ENCODE measurements at regions not wholly inside any gene's neighbourhood (a gene's known extent, or its start where the extent isn't known, plus 50 kb on each side); places are given as distances from the start of the nearest gene placed in this dataset.

DNA sequence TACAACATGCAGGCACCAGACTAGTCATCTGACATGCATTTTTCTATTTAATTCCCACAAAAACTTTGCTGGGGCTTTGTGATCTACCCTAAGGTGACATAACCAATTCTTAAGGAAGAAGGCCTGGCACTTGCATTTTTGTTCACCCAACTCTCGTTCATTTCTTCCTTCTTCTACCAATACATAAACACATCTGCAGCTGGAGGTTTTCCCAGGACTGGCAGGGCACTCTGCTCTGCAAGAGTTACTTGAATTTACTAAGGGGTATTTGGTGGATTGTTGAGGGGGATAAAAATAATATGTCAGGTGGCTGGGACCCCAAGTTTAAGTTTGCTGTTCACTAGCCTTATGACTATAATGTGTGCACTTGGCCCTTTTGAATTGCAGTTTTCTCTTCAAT is 111.4 kb upstream of the TRIB2 start:
- TF ChIP-seq, protein P1, sequence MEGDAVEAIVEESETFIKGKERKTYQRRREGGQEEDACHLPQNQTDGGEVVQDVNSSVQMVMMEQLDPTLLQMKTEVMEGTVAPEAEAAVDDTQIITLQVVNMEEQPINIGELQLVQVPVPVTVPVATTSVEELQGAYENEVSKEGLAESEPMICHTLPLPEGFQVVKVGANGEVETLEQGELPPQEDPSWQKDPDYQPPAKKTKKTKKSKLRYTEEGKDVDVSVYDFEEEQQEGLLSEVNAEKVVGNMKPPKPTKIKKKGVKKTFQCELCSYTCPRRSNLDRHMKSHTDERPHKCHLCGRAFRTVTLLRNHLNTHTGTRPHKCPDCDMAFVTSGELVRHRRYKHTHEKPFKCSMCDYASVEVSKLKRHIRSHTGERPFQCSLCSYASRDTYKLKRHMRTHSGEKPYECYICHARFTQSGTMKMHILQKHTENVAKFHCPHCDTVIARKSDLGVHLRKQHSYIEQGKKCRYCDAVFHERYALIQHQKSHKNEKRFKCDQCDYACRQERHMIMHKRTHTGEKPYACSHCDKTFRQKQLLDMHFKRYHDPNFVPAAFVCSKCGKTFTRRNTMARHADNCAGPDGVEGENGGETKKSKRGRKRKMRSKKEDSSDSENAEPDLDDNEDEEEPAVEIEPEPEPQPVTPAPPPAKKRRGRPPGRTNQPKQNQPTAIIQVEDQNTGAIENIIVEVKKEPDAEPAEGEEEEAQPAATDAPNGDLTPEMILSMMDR (IDR thresholded peaks at IDR 0.05; ENCODE audit: low read depth, low read length, poor library complexity, severe bottlenecking): no peak
- no peaks in the 10 kb centered on the region for H4K20me1 ChIP-seq (ENCODE audit: control insufficient read depth, insufficient read depth, low read depth, low read length)
- H3K27ac ChIP-seq (ENCODE audit: low read depth, low read length): no peak overlapping the region
- H3F3A ChIP-seq (ENCODE audit: control insufficient read depth, insufficient read depth): peaks cover 3% of the 10 kb centered on the region; the same call in 1 of the 2 replicates
- no peaks in the 10 kb centered on the region for H3K36me3 ChIP-seq (ENCODE audit: control insufficient read depth, low read length)
- H3K27me3 ChIP-seq (ENCODE audit: control insufficient read depth, low read length): no peaks in the 10 kb centered on the region
- no peaks in the 10 kb centered on the region for H3K9me2 ChIP-seq (replicated peaks; ENCODE audit: control insufficient read depth, low read length)
- no peaks in the 10 kb centered on the region for H3K9me3 ChIP-seq (ENCODE audit: control insufficient read depth, insufficient read depth, low read length)
- H3K4me1 ChIP-seq (ENCODE audit: control insufficient read depth, low read length): peaks cover 10% of the 10 kb centered on the region
- H3K4me3 ChIP-seq (ENCODE audit: low read length): no peak overlapping the region
- H3K4me2 ChIP-seq (ENCODE audit: low read length): no peak overlapping the region
- no peaks in the 10 kb centered on the region for H3K79me2 ChIP-seq (ENCODE audit: control insufficient read depth, low read length)

DNA sequence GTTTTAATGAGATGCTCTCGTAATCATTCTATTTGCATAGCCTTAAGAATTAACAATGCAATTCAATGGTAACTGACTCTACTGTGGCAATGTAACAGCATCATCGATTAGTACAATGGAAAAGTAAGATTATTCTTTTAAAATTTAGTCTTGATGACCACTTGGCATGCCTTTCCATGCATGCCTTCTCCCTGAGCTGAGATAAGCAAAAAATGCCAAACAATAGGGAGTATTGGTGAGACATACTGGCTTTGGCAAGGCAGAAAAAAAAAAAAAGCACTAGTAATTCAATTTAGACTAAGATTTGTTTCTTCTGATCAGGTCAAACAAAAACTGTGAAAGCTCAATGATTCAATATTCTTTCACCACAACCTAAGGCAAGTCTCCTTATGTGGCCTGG is 110.8 kb upstream of the TRIB2 start:
- Histone ChIP-seq H3K4me3 (ENCODE audit: low read length) (no peak overlapping the region), H3K4me2 (ENCODE audit: low read length) (no peak overlapping the region), H3K36me3 (ENCODE audit: control insufficient read depth, low read length) (no peaks in the 10 kb centered on the region), H3K27ac (ENCODE audit: low read depth, low read length) (no peak overlapping the region), H3K4me1 (ENCODE audit: control insufficient read depth, low read length) (peaks cover 16% of the 10 kb centered on the region), H3F3A (ENCODE audit: control insufficient read depth, insufficient read depth) (peaks cover 3% of the 10 kb centered on the region; the same call in 1 of the 2 replicates), H3K9me3 (ENCODE audit: control insufficient read depth, insufficient read depth, low read length) (no peaks in the 10 kb centered on the region), H3K27me3 (ENCODE audit: control insufficient read depth, low read length) (no peaks in the 10 kb centered on the region), H4K20me1 (ENCODE audit: control insufficient read depth, insufficient read depth, low read depth, low read length) (no peaks in the 10 kb centered on the region), H3K9me2 (replicated peaks; ENCODE audit: control insufficient read depth, low read length) (no peaks in the 10 kb centered on the region), H3K79me2 (ENCODE audit: control insufficient read depth, low read length) (no peaks in the 10 kb centered on the region)
- TF ChIP-seq, protein P1 (IDR thresholded peaks at IDR 0.05; ENCODE audit: low read depth, low read length, poor library complexity, severe bottlenecking): no peak
- TF ChIP-seq EZH2phosphoT487 (IDR thresholded peaks at IDR 0.05; ENCODE audit: borderline replicate concordance, low read length): no peak

DNA sequence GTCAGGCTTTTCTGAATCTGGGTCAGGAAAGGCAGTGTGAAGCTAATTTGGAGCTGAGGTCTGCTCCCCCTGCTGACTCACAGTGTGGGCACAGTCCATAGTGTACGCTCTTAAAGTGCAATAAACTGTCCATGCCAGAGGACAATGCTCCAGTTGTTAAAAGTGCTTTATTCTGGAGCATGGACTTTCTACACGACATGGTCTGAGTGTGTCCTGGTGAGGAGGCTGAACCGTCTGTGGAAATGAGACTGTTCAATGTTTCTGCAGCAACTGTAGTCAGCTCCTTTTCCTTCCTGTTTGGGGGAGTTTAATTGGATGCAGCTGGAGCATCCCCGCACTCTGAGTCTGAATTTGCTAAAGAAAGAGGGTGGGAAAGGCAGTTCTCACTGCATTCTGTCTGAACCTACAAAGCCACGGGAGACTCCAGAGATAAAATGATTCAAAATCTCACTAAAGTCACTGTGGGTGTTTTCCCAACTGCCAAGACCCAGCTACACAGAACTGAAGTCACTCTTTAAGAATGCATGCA is 110.2 kb upstream of the TRIB2 start:
- H3K9me3 ChIP-seq (ENCODE audit: control insufficient read depth, insufficient read depth, low read length): no peaks in the 10 kb centered on the region
- peaks cover 3% of the 10 kb centered on the region; the same call in 1 of the 2 replicates for H3F3A ChIP-seq (ENCODE audit: control insufficient read depth, insufficient read depth)
- H3K27me3 ChIP-seq (ENCODE audit: control insufficient read depth, low read length): no peaks in the 10 kb centered on the region
- H3K36me3 ChIP-seq (ENCODE audit: control insufficient read depth, low read length): no peaks in the 10 kb centered on the region
- no peak for TF ChIP-seq EZH2phosphoT487 (IDR thresholded peaks at IDR 0.05; ENCODE audit: borderline replicate concordance, low read length)
- TF ChIP-seq, protein P1 (IDR thresholded peaks at IDR 0.05; ENCODE audit: low read depth, low read length, poor library complexity, severe bottlenecking): peak; percentile 17
- no peaks in the 10 kb centered on the region for H3K79me2 ChIP-seq (ENCODE audit: control insufficient read depth, low read length)
- H4K20me1 ChIP-seq (ENCODE audit: control insufficient read depth, insufficient read depth, low read depth, low read length): no peaks in the 10 kb centered on the region
- no peak overlapping the region for H3K4me2 ChIP-seq (ENCODE audit: low read length)
- no peaks in the 10 kb centered on the region for H3K9me2 ChIP-seq (replicated peaks; ENCODE audit: control insufficient read depth, low read length)
- peaks cover 22% of the 10 kb centered on the region for H3K4me1 ChIP-seq (ENCODE audit: control insufficient read depth, low read length)
- H3K4me3 ChIP-seq (ENCODE audit: low read length): no peak overlapping the region
- no peak overlapping the region for H3K27ac ChIP-seq (ENCODE audit: low read depth, low read length)
